ENCODE measurements at regions not wholly inside any gene's neighbourhood (a gene's known extent, or its start where the extent isn't known, plus 50 kb on each side); places are given as distances from the start of the nearest gene placed in this dataset.

GRCh38 chr18:6578686-6579085, 150.8 kb upstream of the ARHGAP28 start:
- TF ChIP-seq, protein P1, sequence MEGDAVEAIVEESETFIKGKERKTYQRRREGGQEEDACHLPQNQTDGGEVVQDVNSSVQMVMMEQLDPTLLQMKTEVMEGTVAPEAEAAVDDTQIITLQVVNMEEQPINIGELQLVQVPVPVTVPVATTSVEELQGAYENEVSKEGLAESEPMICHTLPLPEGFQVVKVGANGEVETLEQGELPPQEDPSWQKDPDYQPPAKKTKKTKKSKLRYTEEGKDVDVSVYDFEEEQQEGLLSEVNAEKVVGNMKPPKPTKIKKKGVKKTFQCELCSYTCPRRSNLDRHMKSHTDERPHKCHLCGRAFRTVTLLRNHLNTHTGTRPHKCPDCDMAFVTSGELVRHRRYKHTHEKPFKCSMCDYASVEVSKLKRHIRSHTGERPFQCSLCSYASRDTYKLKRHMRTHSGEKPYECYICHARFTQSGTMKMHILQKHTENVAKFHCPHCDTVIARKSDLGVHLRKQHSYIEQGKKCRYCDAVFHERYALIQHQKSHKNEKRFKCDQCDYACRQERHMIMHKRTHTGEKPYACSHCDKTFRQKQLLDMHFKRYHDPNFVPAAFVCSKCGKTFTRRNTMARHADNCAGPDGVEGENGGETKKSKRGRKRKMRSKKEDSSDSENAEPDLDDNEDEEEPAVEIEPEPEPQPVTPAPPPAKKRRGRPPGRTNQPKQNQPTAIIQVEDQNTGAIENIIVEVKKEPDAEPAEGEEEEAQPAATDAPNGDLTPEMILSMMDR (IDR thresholded peaks at IDR 0.05; ENCODE audit: insufficient read depth, low read length) = no peak
- TF ChIP-seq POLR2AphosphoS5 (IDR thresholded peaks at IDR 0.05; ENCODE audit: low read depth) = no peak
